CD4-positive, alpha-beta T cell (primary cell): ENCODE measurements at regions not wholly inside any gene's neighbourhood (a gene's known extent, or its start where the extent isn't known, plus 50 kb on each side); places are given as distances from the start of the nearest gene placed in this dataset.

Experiments
- ATAC-seq: fragments of 200-7000 bp; cut with Tn5 transposase; one replicate; pipeline ENCODE4 v1.10.0; 2022; ENCODE audit warnings: mild to moderate bottlenecking; ENCODE audit not compliant: poor library complexity
- CTCF ChIA-PET: fragments of 350-600 bp; sonication (Branson Sonifier 250); formaldehyde crosslinking; loops from one replicate; lab custom pipeline; 2021; ENCODE audit warnings: antibody characterized with exemption, inconsistent platforms; lab: Charles Lee
- POLR2A ChIA-PET: fragments of 350-600 bp; sonication (Branson Sonifier 250); formaldehyde crosslinking; loops from one replicate; lab custom pipeline; 2021; ENCODE audit warnings: antibody characterized with exemption, inconsistent platforms; lab: Charles Lee
- DNase-seq, 14 experiments: peaks; one replicate each; pipeline ENCODE4 v3.0.0-alpha.2; 2013 to 2020; ENCODE audit warnings: mixed read lengths in 2 of 14
- H3K27ac ChIP-seq, 2 donors: one replicate each; pipeline versions ENCODE4 v1.5.1 to v1.7.0; 2013; ENCODE audit warnings: low read length in 2 of 2, low read depth in 1 of 2, mild to moderate bottlenecking in 1 of 2
- H3K27me3 ChIP-seq, 2 experiments: 1 replicate in 1 of 2; 2 replicates in 1 of 2; pipeline versions ENCODE4 v1.6.1 to v1.7.0; 2013; ENCODE audit warnings: low read length in 2 of 2, control low read depth in 1 of 2, mild to moderate bottlenecking in 1 of 2, moderate library complexity in 1 of 2; ENCODE audit not compliant: insufficient read depth in 2 of 2, control insufficient read depth in 1 of 2
- H3K36me3 ChIP-seq: one replicate; pipeline ENCODE4 v1.6.1; 2013; ENCODE audit warnings: low read length, control low read depth; ENCODE audit not compliant: insufficient read depth
- H3K4me1 ChIP-seq: one replicate; pipeline ENCODE4 v1.6.1; 2013; ENCODE audit warnings: low read length, control low read depth; ENCODE audit not compliant: insufficient read depth
- H3K4me3 ChIP-seq: one replicate; pipeline ENCODE4 v1.5.1; 2013; ENCODE audit warnings: mild to moderate bottlenecking, low read length, moderate library complexity
- H3K9me3 ChIP-seq, 2 experiments: 1 replicate in 1 of 2; 2 replicates in 1 of 2; pipeline versions ENCODE4 v1.6.1 to v1.7.0; 2013; ENCODE audit warnings: low read length in 2 of 2, mild to moderate bottlenecking in 2 of 2, control low read depth in 1 of 2, moderate library complexity in 1 of 2; ENCODE audit not compliant: control insufficient read depth in 1 of 2, insufficient read depth in 1 of 2
- H3K27ac Mint-ChIP-seq: one replicate; pipeline ENCODE4 v1.8.0; 2020; ENCODE audit warnings: mixed read lengths
- H3K27me3 Mint-ChIP-seq: one replicate; pipeline ENCODE4 v1.8.0; 2021; ENCODE audit warnings: mixed read lengths
- H3K36me3 Mint-ChIP-seq: one replicate; pipeline ENCODE4 v1.8.0; 2021; ENCODE audit warnings: low read depth, mixed read lengths
- H3K4me1 Mint-ChIP-seq: one replicate; pipeline ENCODE4 v1.8.0; 2021; ENCODE audit warnings: low read depth, mixed read lengths
- H3K4me3 Mint-ChIP-seq: one replicate; pipeline ENCODE4 v1.8.0; 2020; ENCODE audit warnings: mild to moderate bottlenecking, mixed read lengths
- H3K9me3 Mint-ChIP-seq: one replicate; pipeline ENCODE4 v1.8.0; 2020; ENCODE audit warnings: mixed read lengths
- intact Hi-C, 2 experiments: fragments of 100-400 bp; cut with DNase I in 1 of 2; cut with micrococcal nuclease in 1 of 2; formaldehyde crosslinking; loops; one replicate each; pipeline versions ENCODE4 v1.15.1 to v1.9.0; 2023 to 2025; cut with DNase I, micrococcal nuclease
- TF ChIP-seq, protein P1 (sequence below): fragments of 200-600 bp; IDR thresholded peaks from one replicate; pipeline ENCODE4 v1.8.0; 2022; ENCODE audit warnings: antibody characterized with exemption, mild to moderate bottlenecking

- TF ChIP-seq, protein P1, sequence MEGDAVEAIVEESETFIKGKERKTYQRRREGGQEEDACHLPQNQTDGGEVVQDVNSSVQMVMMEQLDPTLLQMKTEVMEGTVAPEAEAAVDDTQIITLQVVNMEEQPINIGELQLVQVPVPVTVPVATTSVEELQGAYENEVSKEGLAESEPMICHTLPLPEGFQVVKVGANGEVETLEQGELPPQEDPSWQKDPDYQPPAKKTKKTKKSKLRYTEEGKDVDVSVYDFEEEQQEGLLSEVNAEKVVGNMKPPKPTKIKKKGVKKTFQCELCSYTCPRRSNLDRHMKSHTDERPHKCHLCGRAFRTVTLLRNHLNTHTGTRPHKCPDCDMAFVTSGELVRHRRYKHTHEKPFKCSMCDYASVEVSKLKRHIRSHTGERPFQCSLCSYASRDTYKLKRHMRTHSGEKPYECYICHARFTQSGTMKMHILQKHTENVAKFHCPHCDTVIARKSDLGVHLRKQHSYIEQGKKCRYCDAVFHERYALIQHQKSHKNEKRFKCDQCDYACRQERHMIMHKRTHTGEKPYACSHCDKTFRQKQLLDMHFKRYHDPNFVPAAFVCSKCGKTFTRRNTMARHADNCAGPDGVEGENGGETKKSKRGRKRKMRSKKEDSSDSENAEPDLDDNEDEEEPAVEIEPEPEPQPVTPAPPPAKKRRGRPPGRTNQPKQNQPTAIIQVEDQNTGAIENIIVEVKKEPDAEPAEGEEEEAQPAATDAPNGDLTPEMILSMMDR, result no peak
- CTCF ChIA-PET, result no interaction called here
- H3K27ac Mint-ChIP-seq, result no peak overlapping the region
- peaks cover 18% of the 10 kb centered on the region for H3K4me1 Mint-ChIP-seq
- H3K36me3 Mint-ChIP-seq, result no peaks in the 10 kb centered on the region
- peaks cover 68% of the 10 kb centered on the region for H3K27me3 Mint-ChIP-seq
- peaks cover 9% of the 10 kb centered on the region for H3K4me1 ChIP-seq
- no peaks in the 10 kb centered on the region for H3K36me3 ChIP-seq
- H3K9me3 ChIP-seq, result peaks cover 0 to 10% of the 10 kb centered on the region in 2 experiments
- H3K4me3 Mint-ChIP-seq, result no peak overlapping the region
- no peak for DNase-seq
- POLR2A ChIA-PET, result no interaction called here
- intact Hi-C loops, result no loop called here
- H3K4me3 ChIP-seq, result no peak overlapping the region
- H3K27ac ChIP-seq, result no peak overlapping the region
- H3K9me3 Mint-ChIP-seq, result no peaks in the 10 kb centered on the region
- H3K27me3 ChIP-seq, result peaks cover 44 to 46% of the 10 kb centered on the region in 2 experiments
- no peak for ATAC-seq
These were observed 137.0 kb downstream of the MRPL36 start for GRCh38 chr5:1662559-1663085.

- H3K27ac Mint-ChIP-seq, result no peak overlapping the region
- H3K27me3 Mint-ChIP-seq, result peaks cover 73% of the 10 kb centered on the region
- no peak for DNase-seq
- CTCF ChIA-PET, result no interaction called here
- Histone ChIP-seq H3K4me1 (peaks cover 7% of the 10 kb centered on the region), H3K9me3 (peaks cover 0 to 9% of the 10 kb centered on the region in 2 experiments), H3K27ac (no peak overlapping the region), H3K4me3 (no peak overlapping the region), H3K36me3 (no peaks in the 10 kb centered on the region), H3K27me3 (peaks cover 44 to 50% of the 10 kb centered on the region in 2 experiments)
- POLR2A ChIA-PET, result no interaction called here
- no peak overlapping the region for H3K4me3 Mint-ChIP-seq
- no peaks in the 10 kb centered on the region for H3K36me3 Mint-ChIP-seq
- no peaks in the 10 kb centered on the region for H3K9me3 Mint-ChIP-seq
- peaks cover 18% of the 10 kb centered on the region for H3K4me1 Mint-ChIP-seq
- TF ChIP-seq, protein P1, result no peak
- intact Hi-C loops, result no loop called here
- ATAC-seq, result no peak
These were observed 137.6 kb downstream of the MRPL36 start for GRCh38 chr5:1661831-1662558.

GRCh38 chr5:1661311-1661710, 137.6 kb upstream of the LPCAT1 start:
- Mint-ChIP-seq H3K27me3 (peaks cover 74% of the 10 kb centered on the region), H3K4me1 (peaks cover 12% of the 10 kb centered on the region), H3K4me3 (no peak overlapping the region), H3K9me3 (no peaks in the 10 kb centered on the region), H3K36me3 (no peaks in the 10 kb centered on the region), H3K27ac (no peak overlapping the region)
- TF ChIP-seq, protein P1, result no peak
- no peak overlapping the region for H3K27ac ChIP-seq
- CTCF ChIA-PET, result no interaction called here
- intact Hi-C loops, result no loop called here
- no peaks in the 10 kb centered on the region for H3K36me3 ChIP-seq
- peaks cover under 1% of the 10 kb centered on the region for H3K4me1 ChIP-seq
- DNase-seq (no peak), ATAC-seq (no peak)
- peaks cover 37 to 43% of the 10 kb centered on the region in 2 experiments for H3K27me3 ChIP-seq
- no peak overlapping the region for H3K4me3 ChIP-seq
- POLR2A ChIA-PET, result no interaction called here
- H3K9me3 ChIP-seq, result peaks cover 0 to 4% of the 10 kb centered on the region in 2 experiments
